Islet precursor cell (in vitro differentiated cells): ENCODE measurements at regions not wholly inside any gene's neighbourhood (a gene's known extent, or its start where the extent isn't known, plus 50 kb on each side); places are given as distances from the start of the nearest gene placed in this dataset.
"Not testable (repeated sequence)": the region's sequence is repeated elsewhere in the genome, so short reads cannot be mapped to it uniquely, and the experiment has no call there.

Experiments used
- DNase-seq: peaks from one replicate; pipeline ENCODE4 v3.0.0-alpha.2; 2018

- no peak for DNase-seq
Observed at GRCh38 chr1:213324859-213325258, 273.8 kb downstream of the RPS6KC1 start.

DNA sequence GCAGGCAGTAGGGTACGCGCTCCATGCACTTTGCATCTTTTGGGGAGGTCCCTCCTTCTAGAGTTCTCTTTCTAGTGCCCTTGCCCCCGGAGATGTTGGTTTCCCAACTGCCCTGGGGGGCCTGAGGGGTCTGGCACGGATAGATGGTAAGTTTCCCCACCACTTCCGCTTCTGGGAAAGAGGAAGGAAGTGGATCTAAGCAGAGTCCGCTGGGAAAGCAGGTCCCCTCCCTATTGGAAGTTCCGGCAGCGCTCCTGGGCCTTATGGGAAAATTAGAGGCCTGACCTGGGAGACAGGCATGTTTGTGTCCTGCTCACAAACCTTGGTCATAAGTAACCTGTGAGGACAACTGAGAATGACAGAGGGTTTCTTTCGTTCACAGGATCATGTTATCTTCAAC is 274.4 kb downstream of the RPS6KC1 start:
- DNase-seq: no peak

- no peak for DNase-seq
Observed at GRCh38 chr1:213326281-213327016, 275.4 kb downstream of the RPS6KC1 start.

- peak; percentile 94 for DNase-seq
Observed at GRCh38 chr1:213327017-213327667, 276.1 kb downstream of the RPS6KC1 start.

DNA sequence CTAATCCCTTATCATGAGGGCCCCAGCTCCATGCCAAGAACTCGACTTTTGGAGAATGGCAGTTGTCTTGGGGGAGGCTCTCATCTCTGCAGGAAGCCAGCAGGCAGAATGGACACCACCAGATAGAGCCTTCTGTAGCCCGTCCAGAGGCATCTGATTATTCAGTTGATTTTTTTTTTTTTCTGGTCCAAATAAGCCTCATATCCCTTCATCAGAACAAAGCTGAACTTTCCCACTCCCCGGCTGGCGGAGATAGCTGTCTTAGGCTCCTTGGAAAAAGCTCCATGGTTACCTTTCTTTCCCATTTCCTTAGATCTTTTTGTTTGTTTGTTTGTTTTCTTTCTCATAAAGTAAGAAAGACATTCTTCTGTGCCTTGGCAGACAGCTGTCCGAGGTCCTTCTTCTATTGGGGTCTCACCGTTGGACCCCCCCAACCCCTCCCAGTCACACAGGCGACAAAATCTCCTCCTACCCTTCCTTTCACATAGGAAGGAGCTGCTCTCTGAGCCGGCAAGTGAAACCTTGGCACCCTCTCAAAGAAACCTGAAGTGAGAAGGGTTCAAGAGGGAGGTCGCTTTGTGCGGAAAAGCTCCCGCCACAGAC is 278.5 kb downstream of the RPS6KC1 start:
- DNase-seq: no peak

GRCh38 chr1:213330281-213330680 is 279.2 kb downstream of the RPS6KC1 start:
- no peak for DNase-seq

GRCh38 chr1:213331631-213332175 is 280.7 kb downstream of the RPS6KC1 start:
- no peak for DNase-seq

DNA sequence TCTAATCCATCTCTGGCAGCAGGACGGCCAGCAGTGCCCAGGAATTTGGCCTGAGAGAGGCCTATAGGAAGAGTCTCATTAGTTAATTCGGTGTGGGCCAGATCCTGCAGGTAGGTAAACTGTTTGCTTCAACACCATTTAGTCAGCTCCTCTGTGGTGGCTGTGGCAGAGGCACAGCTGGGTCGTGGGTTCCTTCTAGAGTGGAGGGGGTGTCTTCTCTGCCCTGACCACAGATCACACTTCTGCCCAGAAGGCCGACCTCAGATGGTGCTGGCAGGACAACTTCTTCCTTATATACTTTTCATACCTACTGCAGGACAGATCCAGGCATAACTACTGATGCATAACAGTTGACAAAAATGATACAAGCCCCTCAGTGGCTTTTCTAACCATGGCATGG is 281.4 kb downstream of the RPS6KC1 start:
- no peak for DNase-seq

DNA sequence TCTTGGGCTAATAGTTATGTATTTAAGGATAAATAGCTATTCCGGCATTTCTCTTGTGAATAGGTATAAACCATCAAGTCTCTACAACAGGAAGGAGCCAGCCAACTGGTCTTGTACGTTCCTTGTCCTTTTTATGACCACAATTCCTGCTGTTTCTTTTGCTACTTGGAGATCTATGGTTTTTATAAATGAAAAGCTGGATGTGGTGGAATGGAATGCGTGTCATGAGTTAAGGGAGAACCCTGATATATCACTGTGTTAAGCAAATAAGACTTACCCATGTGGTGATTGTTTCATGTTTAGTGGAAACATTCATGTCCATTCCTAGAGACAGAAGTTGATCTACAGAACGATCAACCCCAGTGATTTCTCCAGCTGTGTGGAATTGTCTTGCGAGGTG is 282.1 kb downstream of the RPS6KC1 start:
- no peak for DNase-seq

GRCh38 chr1:213335084-213335483 is 284.0 kb downstream of the RPS6KC1 start:
- no peak for DNase-seq

GRCh38 chr1:213337025-213337678 is 286.1 kb downstream of the RPS6KC1 start:
- DNase-seq: no peak

- DNase-seq: no peak
Observed at GRCh38 chr1:213340593-213340992, 289.6 kb downstream of the RPS6KC1 start.

GRCh38 chr1:213345621-213346020 is 294.6 kb downstream of the RPS6KC1 start:
- peak; percentile 22 for DNase-seq

- DNase-seq: no peak
Observed at GRCh38 chr1:213357403-213357802, 306.4 kb downstream of the RPS6KC1 start.

GRCh38 chr1:213358368-213358767 is 307.3 kb downstream of the RPS6KC1 start:
- not testable (repeated sequence) for DNase-seq

GRCh38 chr1:213362598-213362997 is 311.6 kb downstream of the RPS6KC1 start:
- DNase-seq: no peak

GRCh38 chr1:213366141-213366831 is 315.2 kb downstream of the RPS6KC1 start:
- DNase-seq: no peak

GRCh38 chr1:213369465-213369864 is 318.4 kb downstream of the RPS6KC1 start:
- DNase-seq: no peak

- DNase-seq: no peak
Observed at GRCh38 chr1:213370523-213370922, 319.5 kb downstream of the RPS6KC1 start.

DNA sequence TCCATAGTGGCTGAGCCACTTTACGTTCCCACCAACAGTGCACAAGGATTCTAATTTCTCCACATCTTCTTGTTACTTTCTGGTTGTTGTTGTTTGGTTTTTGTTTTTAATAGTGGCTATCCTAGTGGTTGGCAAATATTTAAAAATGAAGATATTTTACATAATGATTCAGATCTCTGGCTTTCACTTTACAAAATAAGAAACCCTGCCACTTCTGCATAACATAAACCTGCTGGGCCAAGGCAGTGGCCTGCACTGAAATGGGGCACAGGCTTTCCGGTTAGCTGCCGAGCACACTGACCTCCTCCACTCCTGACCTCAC is 320.4 kb downstream of the RPS6KC1 start:
- DNase-seq: no peak

- no peak for DNase-seq
Observed at GRCh38 chr1:213371847-213372619, 321.0 kb downstream of the RPS6KC1 start.

- DNase-seq: peak; percentile 83
Observed at GRCh38 chr1:213374369-213374768, 323.3 kb downstream of the RPS6KC1 start.
